C4-2B (cell line): ENCODE measurements at regions not wholly inside any gene's neighbourhood (a gene's known extent, or its start where the extent isn't known, plus 50 kb on each side); places are given as distances from the start of the nearest gene placed in this dataset.

Source experiments
- H3K27ac ChIP-seq: fragments of 450-650 bp; 2 replicates; pipeline ENCODE4 v1.5.1; 2017
- CTCF ChIP-seq: fragments of 450-650 bp; conservative IDR thresholded peaks from 2 replicates; pipeline ENCODE4 v1.5.1; 2017; ENCODE audit warnings: mild to moderate bottlenecking
- ZFX ChIP-seq: fragments of 450-650 bp; IDR thresholded peaks from 2 replicates; pipeline ENCODE4 v1.6.1; 2017

- H3K27ac ChIP-seq: no peak overlapping the region
- TF ChIP-seq ZFX (no peak), CTCF (no peak)
Measured at GRCh38 chr7:46841248-46841647, 740.7 kb downstream of the TNS3 start.

- no peak overlapping the region for H3K27ac ChIP-seq
- no peak for TF ChIP-seq CTCF
- TF ChIP-seq ZFX: no peak
Measured at GRCh38 chr7:46839651-46840050, 742.3 kb downstream of the TNS3 start.

- no peak overlapping the region for H3K27ac ChIP-seq
- TF ChIP-seq ZFX: no peak
- TF ChIP-seq CTCF: no peak
Measured at GRCh38 chr7:46838463-46838862, 743.4 kb downstream of the TNS3 start.

GRCh38 chr7:46835556-46835955, 746.4 kb downstream of the TNS3 start:
- H3K27ac ChIP-seq: no peak overlapping the region
- TF ChIP-seq ZFX (no peak), CTCF (no peak)

- no peak overlapping the region for H3K27ac ChIP-seq
- TF ChIP-seq CTCF (no peak), ZFX (no peak)
Measured at GRCh38 chr7:46834921-46835320, 747.0 kb downstream of the TNS3 start.

GRCh38 chr7:46833197-46833596, 748.7 kb downstream of the TNS3 start:
- no peak overlapping the region for H3K27ac ChIP-seq
- no peak for TF ChIP-seq CTCF
- TF ChIP-seq ZFX: no peak

GRCh38 chr7:46832136-46832535, 749.8 kb downstream of the TNS3 start:
- no peak for TF ChIP-seq ZFX
- no peak for TF ChIP-seq CTCF
- H3K27ac ChIP-seq: no peak overlapping the region
